Mucosa of rectum (tissue), 2 donors: ENCODE measurements at regions not wholly inside any gene's neighbourhood (a gene's known extent, or its start where the extent isn't known, plus 50 kb on each side); places are given as distances from the start of the nearest gene placed in this dataset.

Experiments used
- H3K27ac ChIP-seq, 2 donors: one replicate each; pipeline ENCODE4 v1.7.0; 2013; ENCODE audit warnings: inconsistent platforms in 2 of 2, low read depth in 2 of 2, low read length in 2 of 2
- H3K27me3 ChIP-seq, 2 donors: one replicate each; pipeline ENCODE4 v1.7.0; 2013; ENCODE audit warnings: low read length in 2 of 2; ENCODE audit not compliant: control insufficient read depth in 2 of 2, insufficient read depth in 2 of 2
- H3K36me3 ChIP-seq, 2 donors: one replicate each; pipeline ENCODE4 v1.7.0; 2013; ENCODE audit warnings: low read length in 2 of 2; ENCODE audit not compliant: control insufficient read depth in 2 of 2, insufficient read depth in 2 of 2
- H3K4me1 ChIP-seq, 2 donors: one replicate each; pipeline ENCODE4 v1.7.0; 2013; ENCODE audit warnings: low read length in 2 of 2, mild to moderate bottlenecking in 1 of 2; ENCODE audit not compliant: control insufficient read depth in 2 of 2, insufficient read depth in 2 of 2
- H3K4me3 ChIP-seq, 2 donors: one replicate each; pipeline ENCODE4 v1.7.0; 2013; ENCODE audit warnings: low read length in 2 of 2
- H3K9ac ChIP-seq, 2 donors: one replicate each; pipeline ENCODE4 v1.7.0; 2013; ENCODE audit warnings: low read length in 2 of 2, low read depth in 1 of 2, mild to moderate bottlenecking in 1 of 2
- H3K9me3 ChIP-seq, 2 donors: one replicate each; pipeline ENCODE4 v1.7.0; 2013; ENCODE audit warnings: low read length in 2 of 2; ENCODE audit not compliant: control insufficient read depth in 2 of 2
- donor health status: healthy.
- donor health status: Normal muscosa, but diverticular disease.

DNA sequence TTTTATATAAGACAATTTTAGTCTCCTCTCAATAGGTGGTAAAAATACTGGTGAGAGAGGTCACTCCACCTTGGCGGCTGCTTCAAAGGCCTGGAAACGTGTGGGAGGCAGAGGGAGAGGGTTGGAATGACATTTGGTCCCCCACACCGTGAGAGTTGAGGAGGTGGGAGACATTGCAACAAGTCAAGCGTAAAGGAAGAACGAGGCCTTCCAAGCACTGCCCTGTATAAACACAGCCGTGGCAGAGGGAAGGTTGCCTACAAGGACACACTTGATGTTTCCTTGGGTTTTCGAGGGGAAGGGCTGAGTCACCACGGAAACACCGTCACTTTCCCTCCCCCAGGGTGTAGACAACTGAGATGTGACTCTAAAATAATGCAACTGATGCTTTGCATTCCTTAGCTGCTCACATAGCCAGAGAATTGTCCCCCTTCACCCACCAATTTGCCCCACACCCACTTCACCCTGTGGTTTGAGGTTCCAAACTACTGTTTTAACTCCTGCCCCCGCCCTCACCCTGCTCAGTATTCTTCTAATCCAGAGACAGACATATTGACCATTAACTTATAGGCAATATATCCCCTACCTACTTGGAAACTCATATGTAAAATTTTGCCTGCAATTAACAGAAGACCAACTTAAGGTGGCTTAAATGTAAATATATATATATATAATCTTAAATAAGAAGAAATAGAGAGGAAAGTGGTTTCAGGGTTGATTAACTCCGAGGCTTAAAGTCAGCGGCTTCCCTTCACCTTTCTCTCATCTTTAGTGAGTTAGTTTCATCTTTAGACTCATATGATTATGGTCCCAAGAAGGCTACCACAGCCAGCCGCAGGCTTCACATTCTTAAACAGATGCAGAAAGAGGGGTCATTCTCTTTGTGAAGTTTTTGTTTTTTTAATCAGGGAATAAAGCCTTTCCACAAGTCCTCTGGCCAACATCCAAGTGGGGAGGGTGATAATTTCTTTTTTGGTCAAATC, 54.1 kb upstream of the BDNF start:
- Histone ChIP-seq H3K27me3 (no peaks in the 10 kb centered on the region), H3K27ac (no peak overlapping the region), H3K9me3 (no peaks in the 10 kb centered on the region), H3K4me1 (no peaks in the 10 kb centered on the region), H3K4me3 (no peak overlapping the region), H3K9ac (no peak overlapping the region), H3K36me3 (no peaks in the 10 kb centered on the region)
